Gastrocnemius medialis (tissue), 4 donors: ENCODE measurements at regions not wholly inside any gene's neighbourhood (a gene's known extent, or its start where the extent isn't known, plus 50 kb on each side); places are given as distances from the start of the nearest gene placed in this dataset.

Experiments
- ATAC-seq, 2 donors: fragments of 150-250 bp; one replicate each; pipeline ENCODE4 v1.9.1; 2016
- DNase-seq, 2 donors: peaks; one replicate each; pipeline ENCODE4 v3.0.0-alpha.2; 2019
- H3K27ac ChIP-seq, 4 donors: fragments of 200-600 bp; sonication (generic); 1 replicate in 1 of 4; 2 replicates in 3 of 4; pipeline ENCODE4 v1.5.1; 2016 to 2018; ENCODE audit warnings: mild to moderate bottlenecking in 2 of 4, moderate library complexity in 1 of 4
- H3K27me3 ChIP-seq, 3 donors: fragments of 200-600 bp; sonication (generic) in 2 of 3; 1 replicate in 1 of 3; 2 replicates in 2 of 3; pipeline versions ENCODE4 v1.5.1 to v1.6.0; 2016 to 2019; ENCODE audit warnings: mild to moderate bottlenecking in 1 of 3, moderate library complexity in 1 of 3
- H3K36me3 ChIP-seq, 2 donors: fragments of 200-600 bp; sonication (generic) in 1 of 2; one replicate each; pipeline ENCODE4 v1.5.1; 2017 to 2018
- H3K4me1 ChIP-seq, 2 donors: fragments of 200-600 bp; sonication (generic) in 1 of 2; one replicate each; pipeline ENCODE4 v1.5.1; 2016 to 2017; ENCODE audit warnings: mild to moderate bottlenecking in 2 of 2
- H3K4me3 ChIP-seq, 4 donors: fragments of 200-600 bp; sonication (generic) in 3 of 4; 1 replicate in 1 of 4; 2 replicates in 3 of 4; pipeline ENCODE4 v1.5.1; 2016 to 2019; ENCODE audit warnings: mild to moderate bottlenecking in 2 of 4
- H3K9me3 ChIP-seq, 3 donors: fragments of 200-600 bp; sonication (generic) in 2 of 3; 1 replicate in 1 of 3; 2 replicates in 2 of 3; pipeline ENCODE4 v1.5.1; 2016 to 2019
- POLR2A ChIP-seq, 2 donors: fragments of 450-650 bp; IDR thresholded peaks; one replicate each; pipeline ENCODE4 v1.6.1; 2017; ENCODE audit warnings: antibody characterized with exemption in 2 of 2, mild to moderate bottlenecking in 2 of 2, moderate library complexity in 2 of 2
- in situ Hi-C, 4 donors: fragments of 200-750 bp; cut with MboI; loops; one replicate each; pipeline versions ENCODE4 v1.15.0 to v1.8.0; 2017; ENCODE audit warnings: low sequenced_read_pairs in 4 of 4
- intact Hi-C: fragments of 100-400 bp; cut with DNase I; formaldehyde crosslinking; loops from one replicate; pipeline ENCODE4 v1.15.1; 2023; ENCODE audit warnings: low total_unique reads
- TF ChIP-seq, protein P1 (sequence below), 5 experiments: fragments of 450-650 bp in 3 of 5; fragments of 200-600 bp in 2 of 5; sonication (generic) in 2 of 5; IDR thresholded peaks in 4 of 5; conservative IDR thresholded peaks in 1 of 5; 1 replicate in 4 of 5; 2 replicates in 1 of 5; pipeline ENCODE4 v1.5.1; 2016 to 2019; ENCODE audit warnings: antibody characterized with exemption in 5 of 5, mild to moderate bottlenecking in 3 of 5, moderate library complexity in 3 of 5

DNA sequence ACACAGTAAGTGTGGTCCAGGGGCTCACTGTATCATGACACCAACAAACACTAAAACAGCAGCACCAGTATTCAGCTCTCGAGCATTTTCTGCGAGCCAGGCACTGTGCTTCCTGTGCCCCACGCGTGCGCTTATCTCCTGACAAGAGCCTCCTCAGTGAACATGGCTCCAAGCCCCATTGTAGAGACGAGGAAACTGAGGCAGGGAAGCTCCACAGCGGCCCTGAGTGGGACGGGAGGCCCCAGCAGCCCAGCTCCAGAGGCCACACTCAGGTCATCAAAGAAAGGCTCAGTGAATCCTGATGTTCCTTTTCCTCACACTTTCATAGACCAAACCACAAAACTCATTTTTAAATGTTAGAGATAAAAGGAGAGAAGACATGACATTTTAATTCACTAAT is 113.1 kb downstream of the TPRA1 start:
- no peak overlapping the region for H3K27ac ChIP-seq
- H3K4me3 ChIP-seq: no peak overlapping the region
- DNase-seq (no peak), ATAC-seq (no peak)
- no peaks in the 10 kb centered on the region for H3K4me1 ChIP-seq
- TF ChIP-seq, protein P1, sequence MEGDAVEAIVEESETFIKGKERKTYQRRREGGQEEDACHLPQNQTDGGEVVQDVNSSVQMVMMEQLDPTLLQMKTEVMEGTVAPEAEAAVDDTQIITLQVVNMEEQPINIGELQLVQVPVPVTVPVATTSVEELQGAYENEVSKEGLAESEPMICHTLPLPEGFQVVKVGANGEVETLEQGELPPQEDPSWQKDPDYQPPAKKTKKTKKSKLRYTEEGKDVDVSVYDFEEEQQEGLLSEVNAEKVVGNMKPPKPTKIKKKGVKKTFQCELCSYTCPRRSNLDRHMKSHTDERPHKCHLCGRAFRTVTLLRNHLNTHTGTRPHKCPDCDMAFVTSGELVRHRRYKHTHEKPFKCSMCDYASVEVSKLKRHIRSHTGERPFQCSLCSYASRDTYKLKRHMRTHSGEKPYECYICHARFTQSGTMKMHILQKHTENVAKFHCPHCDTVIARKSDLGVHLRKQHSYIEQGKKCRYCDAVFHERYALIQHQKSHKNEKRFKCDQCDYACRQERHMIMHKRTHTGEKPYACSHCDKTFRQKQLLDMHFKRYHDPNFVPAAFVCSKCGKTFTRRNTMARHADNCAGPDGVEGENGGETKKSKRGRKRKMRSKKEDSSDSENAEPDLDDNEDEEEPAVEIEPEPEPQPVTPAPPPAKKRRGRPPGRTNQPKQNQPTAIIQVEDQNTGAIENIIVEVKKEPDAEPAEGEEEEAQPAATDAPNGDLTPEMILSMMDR (IDR thresholded peaks at IDR 0.05 in 4 of 5, conservative IDR thresholded peaks at IDR 0.05 in 1 of 5): no peak
- no peak for TF ChIP-seq POLR2A (IDR thresholded peaks at IDR 0.05)
- no peaks in the 10 kb centered on the region for H3K36me3 ChIP-seq
- no peaks in the 10 kb centered on the region for H3K27me3 ChIP-seq
- intact Hi-C loops (no loop called here), in situ Hi-C loops (no loop called here)
- H3K9me3 ChIP-seq: no peaks in the 10 kb centered on the region

DNA sequence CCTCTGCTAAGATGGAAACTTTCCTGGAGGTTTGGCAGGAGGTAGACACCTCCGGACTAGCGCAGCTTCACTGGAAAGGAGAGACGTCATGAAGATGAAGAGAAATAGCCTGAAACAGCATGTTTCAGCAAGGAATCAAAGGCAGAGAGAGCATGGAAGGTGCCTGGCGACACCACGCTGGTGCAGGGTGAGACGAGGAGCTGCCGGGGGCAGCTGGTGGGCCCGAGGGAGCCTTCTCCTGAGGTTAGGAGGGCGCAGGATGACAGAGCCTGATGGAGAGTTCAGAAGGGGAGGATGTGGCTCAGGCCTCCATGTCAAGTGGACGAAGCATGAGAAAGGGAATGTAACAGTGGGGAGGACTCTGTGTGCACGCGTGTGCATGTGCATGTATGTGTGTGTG is 113.6 kb downstream of the TPRA1 start:
- no peak overlapping the region for H3K4me3 ChIP-seq
- H3K9me3 ChIP-seq: no peaks in the 10 kb centered on the region
- H3K27ac ChIP-seq: no peak overlapping the region
- no peak for ATAC-seq
- H3K4me1 ChIP-seq: no peaks in the 10 kb centered on the region
- H3K36me3 ChIP-seq: no peaks in the 10 kb centered on the region
- in situ Hi-C loops (no loop called here), intact Hi-C loops (no loop called here)
- TF ChIP-seq, protein P1 (IDR thresholded peaks at IDR 0.05 in 4 of 5, conservative IDR thresholded peaks at IDR 0.05 in 1 of 5): no peak
- no peak for DNase-seq
- no peaks in the 10 kb centered on the region for H3K27me3 ChIP-seq

DNA sequence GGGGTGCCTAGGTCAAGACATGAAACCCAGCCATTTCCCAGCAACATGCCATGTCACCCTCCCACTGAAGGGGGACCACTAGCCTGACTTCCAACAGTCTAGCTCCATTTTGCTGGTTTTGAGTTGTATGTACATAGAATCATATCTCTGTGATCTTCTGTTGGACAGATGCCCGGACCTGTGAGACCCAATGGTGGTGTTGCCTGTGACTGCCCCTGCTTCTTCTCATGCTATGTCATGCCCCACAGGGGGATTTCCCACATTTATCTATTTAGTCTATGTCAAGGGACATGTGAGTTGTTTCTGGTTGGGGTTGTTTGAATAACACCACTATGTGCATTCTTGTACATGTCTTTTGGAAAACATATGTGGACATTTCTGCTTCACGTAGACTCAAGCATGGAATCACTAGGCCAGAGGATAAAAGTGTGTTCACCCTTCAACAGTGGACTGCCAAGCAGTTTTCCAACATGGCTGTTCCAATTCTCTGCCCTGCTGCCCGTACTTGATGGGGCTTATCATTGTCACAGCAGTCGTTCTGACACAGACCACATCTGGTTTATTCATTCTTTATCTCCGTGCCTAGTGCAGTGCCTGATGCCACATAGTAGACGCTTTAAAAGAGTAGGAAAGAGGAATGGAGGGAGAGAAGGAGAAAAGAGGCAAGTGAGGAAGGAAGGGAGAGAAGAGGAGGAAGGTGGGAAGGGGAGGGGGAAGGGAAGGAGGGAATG is 114.4 kb downstream of the TPRA1 start:
- no peaks in the 10 kb centered on the region for H3K36me3 ChIP-seq
- no peaks in the 10 kb centered on the region for H3K9me3 ChIP-seq
- H3K4me3 ChIP-seq: no peak overlapping the region
- intact Hi-C loops (no loop called here), in situ Hi-C loops (no loop called here)
- no peak for TF ChIP-seq POLR2A (IDR thresholded peaks at IDR 0.05)
- TF ChIP-seq, protein P1 (IDR thresholded peaks at IDR 0.05 in 4 of 5, conservative IDR thresholded peaks at IDR 0.05 in 1 of 5): no peak
- DNase-seq (no peak), ATAC-seq (no peak)
- H3K27ac ChIP-seq: no peak overlapping the region
- no peaks in the 10 kb centered on the region for H3K4me1 ChIP-seq
- H3K27me3 ChIP-seq: no peaks in the 10 kb centered on the region

DNA sequence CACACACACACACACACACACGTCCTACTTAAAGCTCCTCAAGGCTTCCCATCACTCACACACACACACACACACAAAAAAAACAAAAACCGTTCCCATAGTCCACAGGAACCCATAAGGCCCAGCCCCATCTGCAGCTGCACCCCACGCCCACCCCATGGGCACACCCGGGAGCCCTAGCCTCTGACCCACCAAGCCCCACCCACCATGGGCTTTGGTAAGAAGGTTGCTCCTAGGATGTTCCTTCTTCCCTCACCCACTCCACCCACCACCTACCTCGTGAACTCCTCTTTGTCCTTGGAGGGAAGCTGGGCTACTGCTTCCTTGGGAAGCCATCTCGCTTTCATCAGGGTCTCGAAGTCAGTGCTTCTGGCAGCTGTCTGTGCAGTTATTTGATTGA is 115.1 kb downstream of the TPRA1 start:
- no peaks in the 10 kb centered on the region for H3K27me3 ChIP-seq
- no peak for TF ChIP-seq POLR2A (IDR thresholded peaks at IDR 0.05)
- TF ChIP-seq, protein P1 (IDR thresholded peaks at IDR 0.05 in 4 of 5, conservative IDR thresholded peaks at IDR 0.05 in 1 of 5): no peak
- no peaks in the 10 kb centered on the region for H3K4me1 ChIP-seq
- intact Hi-C loops: no loop called here
- H3K27ac ChIP-seq: no peak overlapping the region
- in situ Hi-C loops: no loop called here
- no peaks in the 10 kb centered on the region for H3K36me3 ChIP-seq
- H3K9me3 ChIP-seq: no peaks in the 10 kb centered on the region
- ATAC-seq (no peak), DNase-seq (no peak)
- H3K4me3 ChIP-seq: no peak overlapping the region
